ENCODE measurements at regions not wholly inside any gene's neighbourhood (a gene's known extent, or its start where the extent isn't known, plus 50 kb on each side); places are given as distances from the start of the nearest gene placed in this dataset.

GRCh38 chr17:79305376-79305767 is 230.7 kb downstream of the ENGASE start:
- Histone ChIP-seq H3K4me1 (peaks cover 0 to 35% (median 24%) of the 10 kb centered on the region in 4 donors), H3K36me3 (no peaks in the 10 kb centered on the region), H3K27ac (peak overlapping the region; percentile 63 to 67), H3K9me3 (no peaks in the 10 kb centered on the region), H3K4me3 (no peak overlapping the region), H3K27me3 (peaks cover 0 to 16% of the 10 kb centered on the region in 2 donors)
- intact Hi-C loops (cut with DNase I; ENCODE audit: low total_unique reads) = no loop called here
- no peak for DNase-seq
- no peak for TF ChIP-seq CTCF (IDR thresholded peaks at IDR 0.05)

- Histone ChIP-seq H3K27ac (peak overlapping the region; percentile 63 to 67), H3K27me3 (peaks cover 0 to 17% of the 10 kb centered on the region in 2 donors), H3K4me3 (no peak overlapping the region), H3K9me3 (no peaks in the 10 kb centered on the region), H3K36me3 (no peaks in the 10 kb centered on the region), H3K4me1 (peaks cover 0 to 35% (median 24%) of the 10 kb centered on the region in 4 donors)
- no peak for TF ChIP-seq CTCF (IDR thresholded peaks at IDR 0.05)
- no peak for DNase-seq
- intact Hi-C loops (cut with DNase I; ENCODE audit: low total_unique reads) = no loop called here
Measured at GRCh38 chr17:79304884-79305283, 230.3 kb downstream of the ENGASE start.

GRCh38 chr17:79303641-79304205 is 229.1 kb downstream of the ENGASE start:
- Histone ChIP-seq H3K27me3 (peaks cover 0 to 27% of the 10 kb centered on the region in 2 donors), H3K36me3 (no peaks in the 10 kb centered on the region), H3K27ac (no peak overlapping the region), H3K9me3 (no peaks in the 10 kb centered on the region), H3K4me3 (no peak overlapping the region), H3K4me1 (peaks cover 0 to 35% (median 24%) of the 10 kb centered on the region in 4 donors)
- TF ChIP-seq CTCF (IDR thresholded peaks at IDR 0.05) = no peak
- DNase-seq = no peak
- intact Hi-C loops (cut with DNase I; ENCODE audit: low total_unique reads) = no loop called here

GRCh38 chr17:79301469-79301868 is 226.8 kb downstream of the ENGASE start:
- Histone ChIP-seq H3K27me3 (peaks cover 0 to 50% of the 10 kb centered on the region in 2 donors), H3K36me3 (no peaks in the 10 kb centered on the region), H3K9me3 (no peaks in the 10 kb centered on the region), H3K4me3 (no peak overlapping the region), H3K4me1 (peaks cover 0 to 18% (median 15%) of the 10 kb centered on the region in 4 donors), H3K27ac (no peak overlapping the region)
- DNase-seq = no peak
- TF ChIP-seq CTCF (IDR thresholded peaks at IDR 0.05) = no peak
- intact Hi-C loops (cut with DNase I; ENCODE audit: low total_unique reads) = no loop called here

GRCh38 chr17:79299349-79299748 is 224.7 kb downstream of the ENGASE start:
- no peak for DNase-seq

More at GRCh38 chr17:79299349-79299748, 224.7 kb downstream of the ENGASE start:
- intact Hi-C loops (cut with DNase I; ENCODE audit: low total_unique reads) = no loop called here
- peaks cover 0 to 56% of the 10 kb centered on the region in 2 donors for H3K27me3 ChIP-seq
- H3K4me1 ChIP-seq = no peaks in the 10 kb centered on the region
- H3K9me3 ChIP-seq = no peaks in the 10 kb centered on the region
- no peaks in the 10 kb centered on the region for H3K36me3 ChIP-seq
- no peak overlapping the region for H3K4me3 ChIP-seq
- no peak for TF ChIP-seq CTCF (IDR thresholded peaks at IDR 0.05)
- H3K27ac ChIP-seq = no peak overlapping the region
